Left ventricle myocardium inferior (tissue), 1 donor: ENCODE measurements at regions not wholly inside any gene's neighbourhood (a gene's known extent, or its start where the extent isn't known, plus 50 kb on each side); places are given as distances from the start of the nearest gene placed in this dataset.

Experiments
- DNase-seq: peaks from one replicate; pipeline ENCODE4 v3.0.0-alpha.2; 2020
- H3K27ac ChIP-seq: fragments of 200-600 bp; replicated peaks from 2 replicates; pipeline ENCODE4 v1.8.0; 2021
- H3K27me3 ChIP-seq: fragments of 200-600 bp; 2 replicates; pipeline ENCODE4 v1.8.0; 2021; ENCODE audit warnings: low read depth
- H3K36me3 ChIP-seq: fragments of 200-600 bp; 2 replicates; pipeline ENCODE4 v1.8.0; 2021
- H3K4me1 ChIP-seq: fragments of 200-600 bp; 2 replicates; pipeline ENCODE4 v1.8.0; 2021
- H3K4me3 ChIP-seq: fragments of 200-600 bp; 2 replicates; pipeline ENCODE4 v1.8.0; 2021; ENCODE audit warnings: mild to moderate bottlenecking, moderate library complexity
- H3K9me3 ChIP-seq: fragments of 200-600 bp; replicated peaks from 2 replicates; pipeline ENCODE4 v1.8.0; 2021
- CTCF ChIP-seq: fragments of 200-600 bp; IDR thresholded peaks from 2 replicates; pipeline ENCODE4 v1.8.0; 2021; ENCODE audit warnings: antibody characterized with exemption, mild to moderate bottlenecking, borderline replicate concordance
- intact Hi-C: fragments of 100-400 bp; cut with micrococcal nuclease; formaldehyde crosslinking; loops from one replicate; pipeline ENCODE4 v1.11.0; 2022
- donor health status: DM: no; HTN: yes; CAD: no; lungs with severe emphysema.

- H3K4me1 ChIP-seq, result no peaks in the 10 kb centered on the region
- DNase-seq, result no peak
- no peak for TF ChIP-seq CTCF
- H3K27ac ChIP-seq, result no peak overlapping the region
- no peaks in the 10 kb centered on the region for H3K36me3 ChIP-seq
- H3K27me3 ChIP-seq, result no peaks in the 10 kb centered on the region
- intact Hi-C loops, result no loop called here
- no peaks in the 10 kb centered on the region for H3K9me3 ChIP-seq
- H3K4me3 ChIP-seq, result no peak overlapping the region
Measured at GRCh38 chr4:24190761-24191695, 301.2 kb upstream of the PPARGC1A start.

- Histone ChIP-seq H3K27me3 (no peaks in the 10 kb centered on the region), H3K4me1 (no peaks in the 10 kb centered on the region), H3K27ac (no peak overlapping the region), H3K4me3 (no peak overlapping the region), H3K36me3 (no peaks in the 10 kb centered on the region), H3K9me3 (no peaks in the 10 kb centered on the region)
- intact Hi-C loops, result no loop called here
- DNase-seq, result no peak
- no peak for TF ChIP-seq CTCF
Measured at GRCh38 chr4:24188459-24188858, 298.6 kb upstream of the PPARGC1A start.

GRCh38 chr4:24186466-24186865 is 296.6 kb upstream of the PPARGC1A start:
- H3K36me3 ChIP-seq, result no peaks in the 10 kb centered on the region
- no peak for TF ChIP-seq CTCF
- H3K27me3 ChIP-seq, result no peaks in the 10 kb centered on the region
- H3K4me1 ChIP-seq, result no peaks in the 10 kb centered on the region
- intact Hi-C loops, result no loop called here
- no peak overlapping the region for H3K27ac ChIP-seq
- no peak for DNase-seq
- no peak overlapping the region for H3K4me3 ChIP-seq
- H3K9me3 ChIP-seq, result no peaks in the 10 kb centered on the region

- H3K27me3 ChIP-seq, result no peaks in the 10 kb centered on the region
- no peak for TF ChIP-seq CTCF
- DNase-seq, result no peak
- H3K27ac ChIP-seq, result no peak overlapping the region
- no peaks in the 10 kb centered on the region for H3K36me3 ChIP-seq
- no peaks in the 10 kb centered on the region for H3K9me3 ChIP-seq
- H3K4me3 ChIP-seq, result no peak overlapping the region
- intact Hi-C loops, result no loop called here
- H3K4me1 ChIP-seq, result no peaks in the 10 kb centered on the region
Measured at GRCh38 chr4:24181005-24181404, 291.2 kb upstream of the PPARGC1A start.

GRCh38 chr4:24180586-24180985 is 290.7 kb upstream of the PPARGC1A start:
- DNase-seq, result no peak
- Histone ChIP-seq H3K27ac (no peak overlapping the region), H3K4me1 (no peaks in the 10 kb centered on the region), H3K36me3 (no peaks in the 10 kb centered on the region), H3K9me3 (no peaks in the 10 kb centered on the region), H3K27me3 (no peaks in the 10 kb centered on the region), H3K4me3 (no peak overlapping the region)
- intact Hi-C loops, result no loop called here
- TF ChIP-seq CTCF, result no peak
